ENCODE measurements at regions not wholly inside any gene's neighbourhood (a gene's known extent, or its start where the extent isn't known, plus 50 kb on each side); places are given as distances from the start of the nearest gene placed in this dataset.
"Not testable (repeated sequence)": the region's sequence is repeated elsewhere in the genome, so short reads cannot be mapped to it uniquely, and the experiment has no call there.

- TF ChIP-seq CTCF (conservative IDR thresholded peaks at IDR 0.05) = no peak
- no peak overlapping the region for H3K27ac ChIP-seq
These were observed 70.3 kb upstream of the PRMT8 start for GRCh38 chr12:3420693-3421092.

GRCh38 chr12:3421191-3421978 is 69.6 kb upstream of the PRMT8 start:
- no peak for TF ChIP-seq CTCF (conservative IDR thresholded peaks at IDR 0.05)
- H3K27ac ChIP-seq = no peak overlapping the region

GRCh38 chr12:3424796-3425195 is 66.2 kb upstream of the PRMT8 start:
- not testable (repeated sequence) for H3K27ac ChIP-seq

- no peak for TF ChIP-seq CTCF (conservative IDR thresholded peaks at IDR 0.05)
- no peak overlapping the region for H3K27ac ChIP-seq
These were observed 63.0 kb upstream of the PRMT8 start for GRCh38 chr12:3427956-3428355.

GRCh38 chr12:3428631-3429030 is 62.4 kb upstream of the PRMT8 start:
- no peak for TF ChIP-seq CTCF (conservative IDR thresholded peaks at IDR 0.05)

GRCh38 chr12:3429523-3429922 is 61.5 kb upstream of the PRMT8 start:
- H3K27ac ChIP-seq = not testable (repeated sequence)

More at GRCh38 chr12:3428631-3429030, 62.4 kb upstream of the PRMT8 start:
- H3K27ac ChIP-seq = no peak overlapping the region

- peak overlapping the region; percentile 49 for H3K27ac ChIP-seq
These were observed 59.3 kb upstream of the PRMT8 start for GRCh38 chr12:3431686-3432085.

GRCh38 chr12:3432176-3432742 is 58.7 kb upstream of the PRMT8 start:
- TF ChIP-seq CTCF (conservative IDR thresholded peaks at IDR 0.05) = no peak
- H3K27ac ChIP-seq = peak overlapping the region; percentile 49

More at GRCh38 chr12:3431686-3432085, 59.3 kb upstream of the PRMT8 start:
- TF ChIP-seq CTCF (conservative IDR thresholded peaks at IDR 0.05) = no peak

Measured in VCaP (cell line).